Stimulated activated CD4-positive, alpha-beta T cell treated with anti-CD3 and anti-CD28 coated beads, Interleukin-15, amount 100 ng/mL, for 48 hours (primary cell): ENCODE measurements at regions not wholly inside any gene's neighbourhood (a gene's known extent, or its start where the extent isn't known, plus 50 kb on each side); places are given as distances from the start of the nearest gene placed in this dataset.
"Not testable (repeated sequence)": the region's sequence is repeated elsewhere in the genome, so short reads cannot be mapped to it uniquely, and the experiment has no call there.

Source experiments
- DNase-seq, 2 donors: peaks; one replicate each; pipeline ENCODE4 v3.0.0-alpha.2; 2020; ENCODE audit warnings: low read depth in 2 of 2

- DNase-seq: no peak
Measured at GRCh38 chr18:72993250-72993649, 125.5 kb upstream of the NETO1 start.

GRCh38 chr18:72991379-72991778 lies 123.6 kb upstream of the NETO1 start:
- no peak for DNase-seq

- DNase-seq: not testable (repeated sequence)
Measured at GRCh38 chr18:72987570-72987969, 119.8 kb upstream of the NETO1 start.

GRCh38 chr18:72986103-72986502 lies 118.3 kb upstream of the NETO1 start:
- no peak for DNase-seq

- no peak for DNase-seq
Measured at GRCh38 chr18:72985686-72986085, 117.9 kb upstream of the NETO1 start.

- no peak for DNase-seq
Measured at GRCh38 chr18:72984290-72984689, 116.5 kb upstream of the NETO1 start.

- no peak for DNase-seq
Measured at GRCh38 chr18:72973841-72974240, 106.1 kb upstream of the NETO1 start.

- no peak for DNase-seq
Measured at GRCh38 chr18:72965616-72966015, 97.8 kb upstream of the NETO1 start.

- not testable (repeated sequence) for DNase-seq
Measured at GRCh38 chr18:72958195-72958594, 90.4 kb upstream of the NETO1 start.

- DNase-seq: no peak
Measured at GRCh38 chr18:72948439-72948838, 80.7 kb upstream of the NETO1 start.

GRCh38 chr18:72942766-72943165 lies 75.0 kb upstream of the NETO1 start:
- no peak for DNase-seq

GRCh38 chr18:72940986-72941385 lies 73.2 kb upstream of the NETO1 start:
- no peak for DNase-seq

GRCh38 chr18:72940509-72940908 lies 72.7 kb upstream of the NETO1 start:
- no peak for DNase-seq

GRCh38 chr18:72935744-72936143 lies 68.0 kb upstream of the NETO1 start:
- DNase-seq: no peak

- no peak for DNase-seq
Measured at GRCh38 chr18:72922895-72923294, 55.1 kb upstream of the NETO1 start.
